GM21737 (cell line): ENCODE measurements at regions not wholly inside any gene's neighbourhood (a gene's known extent, or its start where the extent isn't known, plus 50 kb on each side); places are given as distances from the start of the nearest gene placed in this dataset.
"Not testable (repeated sequence)": the region's sequence is repeated elsewhere in the genome, so short reads cannot be mapped to it uniquely, and the experiment has no call there.

Experiments
- ATAC-seq: cut with Tn5 transposase; IDR thresholded peaks from one replicate; pipeline ENCODE4 v1.9.1; 2021; ENCODE audit warnings: mild to moderate bottlenecking, moderate library complexity; ENCODE audit not compliant: unreplicated experiment

- ATAC-seq = no peak
Measured at GRCh38 chr9:78383130-78383529, 86.2 kb downstream of the PSAT1 start.

DNA sequence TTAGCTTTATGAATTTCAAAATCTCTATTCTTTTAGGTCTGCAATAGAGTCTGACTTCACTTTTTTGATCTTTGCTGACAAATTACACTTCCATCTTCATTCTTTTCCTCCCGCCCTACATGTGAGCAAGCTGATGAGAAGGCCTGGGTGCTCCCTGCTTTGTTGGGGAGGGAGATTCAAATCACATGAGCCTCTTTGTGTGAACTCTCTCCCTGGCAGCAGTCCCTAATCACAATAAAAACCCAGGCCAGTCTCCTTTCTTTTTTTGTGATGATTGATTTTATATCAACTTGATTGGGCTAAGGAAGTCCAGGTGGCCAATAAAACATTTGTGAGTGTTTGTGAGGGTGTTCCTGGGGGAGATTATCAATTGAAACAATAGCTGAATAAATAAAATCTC is 89.4 kb downstream of the PSAT1 start:
- no peak for ATAC-seq

- no peak for ATAC-seq
Measured at GRCh38 chr9:78386773-78387172, 89.8 kb downstream of the PSAT1 start.

DNA sequence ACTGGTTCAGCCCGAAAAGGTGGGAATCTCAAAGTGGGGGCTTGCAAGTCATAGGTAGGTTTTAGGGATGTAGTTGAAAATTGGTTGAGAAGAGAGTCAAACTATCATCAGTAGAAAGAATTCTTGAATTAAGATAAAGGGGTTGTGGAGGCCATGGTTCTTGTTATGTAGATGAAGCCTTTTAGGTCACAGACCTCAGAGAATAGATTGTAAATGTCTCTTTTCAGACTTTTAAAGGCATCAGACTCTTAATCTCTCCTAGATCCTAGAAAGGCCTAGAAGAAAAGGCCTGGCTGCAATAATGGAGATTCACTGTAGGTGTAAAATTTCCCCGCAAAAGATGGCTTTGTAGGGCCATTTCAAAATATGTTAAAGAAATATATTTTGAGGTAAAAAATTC is 96.4 kb downstream of the PSAT1 start:
- ATAC-seq = no peak

DNA sequence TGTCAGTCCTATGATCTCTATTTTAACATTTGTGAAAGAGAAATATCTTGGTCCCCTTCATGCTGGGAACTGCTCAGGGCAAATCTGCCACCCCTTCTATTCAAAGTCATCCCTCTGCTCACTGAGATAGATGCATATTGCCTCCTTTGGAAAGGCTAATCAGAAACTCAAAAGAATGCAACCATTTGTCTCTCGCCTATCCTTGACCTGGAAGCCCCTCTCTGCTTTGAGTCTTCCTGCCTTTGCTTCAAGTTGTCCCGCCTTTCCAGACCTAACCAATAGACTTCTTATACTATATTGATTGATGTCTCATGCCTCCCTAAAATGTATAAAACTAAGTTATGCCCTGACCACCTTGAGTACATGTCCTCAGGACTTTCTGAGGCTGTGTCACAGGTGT is 97.0 kb downstream of the PSAT1 start:
- no peak for ATAC-seq

DNA sequence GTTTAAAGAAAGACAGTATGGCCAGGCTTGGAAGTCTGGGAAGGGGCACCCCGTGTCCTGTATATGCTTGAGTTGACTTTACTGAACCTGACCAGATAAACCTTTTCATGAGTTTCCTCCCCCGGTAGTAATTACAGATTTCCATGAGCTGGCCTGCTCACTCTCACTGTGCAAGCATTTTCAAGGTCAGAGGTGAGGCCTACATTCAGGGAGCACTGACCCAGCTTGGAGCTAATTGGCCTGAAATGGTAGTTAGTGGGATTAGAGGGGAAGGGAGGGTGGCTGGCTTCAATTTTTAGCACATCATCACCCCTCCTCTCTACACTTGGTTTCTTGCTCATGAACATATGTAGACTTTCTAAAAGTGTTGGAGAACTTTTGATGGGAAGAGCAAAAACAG is 99.2 kb downstream of the PSAT1 start:
- no peak for ATAC-seq

DNA sequence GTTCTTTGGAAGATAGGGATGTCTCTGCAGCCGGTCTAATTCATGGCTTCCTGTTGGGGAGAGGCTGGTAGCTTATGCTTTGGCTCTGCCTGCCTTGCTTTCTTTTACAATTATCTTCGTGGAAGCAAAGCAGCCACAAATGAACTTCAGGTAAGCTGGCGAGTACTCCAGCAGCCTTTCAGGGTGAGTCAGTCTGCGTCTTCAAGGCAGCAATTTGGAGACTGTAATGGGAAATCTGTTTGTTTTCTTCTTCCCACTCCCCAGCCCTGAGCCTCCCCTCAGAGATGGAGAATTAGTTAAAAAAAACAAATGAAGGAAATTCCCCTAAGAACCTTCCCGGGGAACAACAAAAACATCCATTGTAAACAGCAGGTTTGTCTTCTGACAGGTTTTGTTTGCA is 100.1 kb downstream of the PSAT1 start:
- ATAC-seq = no peak

DNA sequence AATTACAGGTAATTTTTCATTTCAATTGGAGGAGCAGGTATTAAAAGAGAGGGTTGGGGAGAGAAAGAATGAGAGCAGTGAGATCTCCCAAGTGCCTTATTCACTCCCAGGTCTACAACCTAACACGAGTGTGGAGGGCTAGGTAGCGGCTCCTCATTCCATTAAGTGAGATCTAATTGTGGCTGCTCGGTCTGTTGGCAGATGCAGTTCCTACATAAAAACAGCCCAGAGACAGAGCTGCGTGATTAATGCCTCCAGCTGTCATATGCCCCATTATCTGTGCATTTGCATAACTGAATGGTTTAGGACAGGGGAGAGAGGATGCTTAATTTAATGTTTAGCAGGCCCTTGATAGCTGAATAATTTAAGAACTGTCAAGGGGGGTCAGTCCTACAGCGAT is 100.5 kb downstream of the PSAT1 start:
- no peak for ATAC-seq

- ATAC-seq = no peak
Measured at GRCh38 chr9:78399153-78399552, 102.2 kb downstream of the PSAT1 start.

- ATAC-seq = no peak
Measured at GRCh38 chr9:78400496-78400895, 103.6 kb downstream of the PSAT1 start.

DNA sequence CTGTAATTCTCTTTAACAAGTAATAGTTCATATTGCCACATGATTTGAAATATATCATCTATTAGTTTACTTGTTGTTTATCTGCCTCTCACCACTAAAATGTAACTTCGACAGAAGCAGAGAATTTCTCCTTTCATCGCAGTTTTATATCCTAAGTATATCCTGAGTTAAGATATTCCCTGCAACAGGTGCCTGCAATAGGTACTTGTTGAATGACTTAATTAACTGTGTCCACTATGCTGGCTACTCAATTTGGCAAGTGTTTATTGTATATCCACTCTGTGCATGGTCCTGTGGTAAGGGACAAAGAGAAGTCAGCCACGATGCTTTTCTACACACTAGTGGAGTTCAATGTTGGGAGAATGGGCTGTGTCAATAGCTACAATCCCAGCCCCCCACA is 108.5 kb downstream of the PSAT1 start:
- no peak for ATAC-seq

DNA sequence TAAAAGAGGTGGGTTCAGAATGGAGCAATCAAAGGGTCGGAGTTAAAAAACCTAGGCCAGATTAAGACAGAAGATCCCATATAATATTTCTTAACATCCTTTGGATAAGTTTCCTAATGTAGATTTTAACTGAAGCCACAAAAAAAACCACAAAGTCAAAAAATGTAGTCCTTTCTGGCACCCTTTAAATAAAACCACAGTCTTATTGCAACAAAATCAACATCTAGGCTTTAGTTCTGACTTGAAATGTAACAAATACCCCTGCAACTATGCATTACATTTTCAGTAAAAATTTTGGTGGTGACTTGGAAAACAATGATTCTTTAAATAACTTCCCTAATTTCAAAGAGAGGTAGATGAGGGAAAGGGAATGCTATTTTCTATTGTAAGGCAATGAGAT is 109.2 kb downstream of the PSAT1 start:
- ATAC-seq = no peak

GRCh38 chr9:78406933-78407332 is 110.0 kb downstream of the PSAT1 start:
- ATAC-seq = no peak

DNA sequence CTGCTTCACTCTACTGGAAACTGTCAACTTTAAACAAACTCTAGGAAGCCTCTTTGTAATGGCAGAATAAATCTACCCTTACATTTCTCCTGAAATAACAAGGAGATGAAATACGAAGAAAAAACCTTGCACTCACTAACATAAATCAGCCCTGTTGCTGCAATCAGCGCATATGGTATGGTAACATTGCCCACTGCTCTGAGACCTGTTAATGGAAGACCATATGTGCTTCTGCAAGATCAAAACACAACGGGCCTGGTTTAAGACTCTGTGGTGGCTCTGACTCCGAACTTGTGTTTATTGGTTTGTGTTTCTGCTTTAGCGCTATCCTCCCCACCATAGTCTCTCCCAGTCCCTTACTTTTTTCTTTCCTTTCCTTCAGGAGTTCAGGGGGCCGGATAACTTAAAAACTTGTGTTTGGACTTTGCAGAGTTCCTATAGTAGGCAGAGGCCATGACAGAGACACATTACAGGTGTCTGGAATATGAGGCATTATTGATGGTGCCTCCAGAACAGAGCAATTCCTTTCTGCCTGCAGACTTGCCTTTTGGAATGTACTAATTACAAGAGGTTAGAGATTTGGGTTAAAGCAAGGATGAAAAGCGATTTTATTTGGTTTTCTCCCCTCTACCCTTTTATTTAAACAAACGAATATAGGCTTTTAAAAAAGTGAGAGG is 110.8 kb downstream of the PSAT1 start:
- no peak for ATAC-seq

- no peak for ATAC-seq
Measured at GRCh38 chr9:78408388-78408787, 111.5 kb downstream of the PSAT1 start.

DNA sequence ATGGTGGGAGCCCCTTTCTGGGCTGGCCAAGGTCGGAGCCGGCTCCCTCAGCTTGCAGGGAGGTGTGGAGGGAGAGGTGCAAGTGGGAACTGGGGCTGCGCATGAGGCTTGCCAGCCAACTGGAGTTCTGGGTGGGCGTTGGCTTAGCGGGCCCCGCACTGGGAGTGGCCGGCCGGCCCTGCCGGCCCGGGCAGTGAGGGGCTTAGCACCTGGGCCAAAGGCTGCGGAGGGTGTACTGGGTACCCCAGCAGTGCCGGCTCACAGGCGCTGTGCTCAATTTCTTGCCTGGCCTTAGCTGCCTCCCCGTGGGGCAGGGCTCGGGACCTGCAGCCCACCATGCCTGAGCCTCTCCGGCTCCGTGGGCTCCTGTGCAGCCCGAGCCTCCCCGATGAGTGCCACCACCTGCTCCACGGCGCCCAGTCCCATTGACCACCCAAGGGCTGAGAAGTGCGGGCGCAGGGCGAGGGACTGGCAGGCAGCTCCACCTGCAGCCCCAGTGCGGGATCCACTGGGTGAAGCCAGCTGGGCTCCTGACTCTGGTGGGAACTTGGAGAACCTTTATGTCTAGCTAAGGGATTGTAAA is 113.1 kb downstream of the PSAT1 start:
- not testable (repeated sequence) for ATAC-seq

DNA sequence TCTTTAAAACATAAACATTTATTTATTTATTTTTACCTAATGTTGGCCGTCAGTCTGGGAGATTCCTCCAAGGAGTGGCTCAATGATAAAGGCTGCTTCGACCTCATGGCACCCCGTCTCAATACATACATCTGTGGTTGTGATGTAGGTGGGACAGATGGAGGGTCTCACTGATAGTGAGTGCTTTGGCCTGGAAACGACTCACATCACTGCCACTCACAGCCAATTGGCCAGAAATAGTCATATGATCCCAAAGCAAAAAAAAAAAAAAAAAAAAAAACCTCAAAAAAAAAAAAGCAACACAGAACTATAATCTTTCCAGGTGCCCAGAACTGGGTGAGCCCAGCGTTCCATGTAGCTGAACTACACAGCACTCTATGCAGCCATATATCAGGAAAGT is 125.4 kb downstream of the PSAT1 start:
- no peak for ATAC-seq

- ATAC-seq = no peak
Measured at GRCh38 chr9:78424299-78424698, 127.4 kb downstream of the PSAT1 start.

GRCh38 chr9:78428640-78429039 is 131.7 kb downstream of the PSAT1 start:
- ATAC-seq = no peak

DNA sequence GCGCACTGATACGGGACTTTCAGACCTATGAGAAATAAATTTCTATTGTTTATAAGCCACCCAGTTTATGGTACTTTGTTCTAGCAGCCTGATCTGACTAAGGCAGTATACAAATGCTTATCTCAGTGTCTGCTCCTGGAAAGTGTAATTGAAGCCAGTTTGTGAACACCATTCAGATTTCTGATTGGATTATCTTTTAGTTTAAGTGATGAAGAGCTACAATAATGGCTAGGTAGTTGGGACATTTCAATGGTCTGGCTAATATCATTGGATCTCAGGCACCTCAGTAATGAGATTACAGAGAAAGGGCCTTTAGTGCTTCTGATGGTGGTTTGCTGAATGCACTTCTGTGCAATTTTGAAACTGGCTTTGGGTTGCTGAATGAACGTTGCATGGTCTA is 133.5 kb downstream of the PSAT1 start:
- no peak for ATAC-seq

- ATAC-seq = not testable (repeated sequence)
Measured at GRCh38 chr9:78431039-78431438, 134.1 kb downstream of the PSAT1 start.

DNA sequence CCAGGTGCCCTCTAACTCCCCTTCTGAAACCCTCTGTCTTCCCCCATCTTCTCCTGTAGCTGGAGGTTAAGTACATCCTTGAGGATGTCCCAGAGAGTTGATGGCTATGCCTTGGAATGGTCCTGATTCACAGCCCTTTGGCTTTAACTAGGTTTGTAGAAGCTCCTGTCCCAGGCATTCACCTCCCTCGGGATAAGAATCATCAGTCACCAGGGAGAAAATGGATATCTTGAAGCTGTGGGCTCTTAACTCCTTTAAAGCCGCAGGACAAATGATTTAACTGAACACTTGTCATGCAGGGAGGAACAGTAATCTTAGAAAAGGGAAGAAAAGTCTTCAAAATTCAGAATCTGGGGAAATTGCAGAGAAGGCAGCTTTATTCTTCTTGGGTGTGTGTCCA is 139.9 kb downstream of the PSAT1 start:
- no peak for ATAC-seq

- no peak for ATAC-seq
Measured at GRCh38 chr9:78437296-78437695, 140.4 kb downstream of the PSAT1 start.
